Neural cell (in vitro differentiated cells): ENCODE measurements at regions not wholly inside any gene's neighbourhood (a gene's known extent, or its start where the extent isn't known, plus 50 kb on each side); places are given as distances from the start of the nearest gene placed in this dataset.

ENCODE experiments used
- EP300 ChIP-seq: fragments of 450-650 bp; conservative IDR thresholded peaks from 2 replicates; pipeline ENCODE4 v1.6.1; 2014; ENCODE audit warnings: antibody characterized with exemption, mild to moderate bottlenecking, moderate library complexity; ENCODE audit not compliant: poor library complexity, severe bottlenecking
- EZH2 ChIP-seq: fragments of 200-600, 300-800 bp; shearing (Covaris generic), sonication (generic); IDR thresholded peaks from 2 replicates; pipeline ENCODE4 v1.6.1; 2014; ENCODE audit warnings: antibody characterized with exemption, low read length, borderline replicate concordance, mild to moderate bottlenecking; ENCODE audit not compliant: insufficient read depth, poor library complexity, severe bottlenecking
- MXI1 ChIP-seq: fragments of 450-650 bp; conservative IDR thresholded peaks from 2 replicates; pipeline ENCODE4 v1.6.1; 2014; ENCODE audit warnings: antibody characterized with exemption, mild to moderate bottlenecking; ENCODE audit not compliant: poor library complexity, severe bottlenecking
- POLR2AphosphoS5 ChIP-seq: IDR thresholded peaks from 2 replicates; pipeline ENCODE4 v1.6.1; 2012
- RAD21 ChIP-seq: fragments of 450-650 bp; conservative IDR thresholded peaks from 2 replicates; pipeline ENCODE4 v1.6.1; 2014; ENCODE audit warnings: antibody characterized with exemption, mild to moderate bottlenecking, moderate library complexity
- SMC3 ChIP-seq: fragments of 450-650 bp; conservative IDR thresholded peaks from 2 replicates; pipeline ENCODE4 v1.6.1; 2014; ENCODE audit warnings: antibody characterized with exemption, mild to moderate bottlenecking, moderate library complexity; ENCODE audit not compliant: poor library complexity
- TF ChIP-seq, protein P1 (sequence below): fragments of 450-650 bp; IDR thresholded peaks from 2 replicates; pipeline ENCODE4 v1.5.1; 2014; ENCODE audit warnings: antibody characterized with exemption, mild to moderate bottlenecking, moderate library complexity; ENCODE audit not compliant: poor library complexity, severe bottlenecking
- TF ChIP-seq, protein P2 (sequence below): IDR thresholded peaks from 2 replicates; pipeline ENCODE4 v1.6.1; 2012; ENCODE audit warnings: borderline replicate concordance

GRCh38 chr20:48375804-48376203 lies 452.0 kb downstream of the PREX1 start:
- TF ChIP-seq, protein P1, sequence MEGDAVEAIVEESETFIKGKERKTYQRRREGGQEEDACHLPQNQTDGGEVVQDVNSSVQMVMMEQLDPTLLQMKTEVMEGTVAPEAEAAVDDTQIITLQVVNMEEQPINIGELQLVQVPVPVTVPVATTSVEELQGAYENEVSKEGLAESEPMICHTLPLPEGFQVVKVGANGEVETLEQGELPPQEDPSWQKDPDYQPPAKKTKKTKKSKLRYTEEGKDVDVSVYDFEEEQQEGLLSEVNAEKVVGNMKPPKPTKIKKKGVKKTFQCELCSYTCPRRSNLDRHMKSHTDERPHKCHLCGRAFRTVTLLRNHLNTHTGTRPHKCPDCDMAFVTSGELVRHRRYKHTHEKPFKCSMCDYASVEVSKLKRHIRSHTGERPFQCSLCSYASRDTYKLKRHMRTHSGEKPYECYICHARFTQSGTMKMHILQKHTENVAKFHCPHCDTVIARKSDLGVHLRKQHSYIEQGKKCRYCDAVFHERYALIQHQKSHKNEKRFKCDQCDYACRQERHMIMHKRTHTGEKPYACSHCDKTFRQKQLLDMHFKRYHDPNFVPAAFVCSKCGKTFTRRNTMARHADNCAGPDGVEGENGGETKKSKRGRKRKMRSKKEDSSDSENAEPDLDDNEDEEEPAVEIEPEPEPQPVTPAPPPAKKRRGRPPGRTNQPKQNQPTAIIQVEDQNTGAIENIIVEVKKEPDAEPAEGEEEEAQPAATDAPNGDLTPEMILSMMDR = no peak
- TF ChIP-seq EZH2 (no peak), EP300 (no peak), RAD21 (no peak), MXI1 (no peak), SMC3 (no peak), POLR2AphosphoS5 (no peak)
- TF ChIP-seq, protein P2, sequence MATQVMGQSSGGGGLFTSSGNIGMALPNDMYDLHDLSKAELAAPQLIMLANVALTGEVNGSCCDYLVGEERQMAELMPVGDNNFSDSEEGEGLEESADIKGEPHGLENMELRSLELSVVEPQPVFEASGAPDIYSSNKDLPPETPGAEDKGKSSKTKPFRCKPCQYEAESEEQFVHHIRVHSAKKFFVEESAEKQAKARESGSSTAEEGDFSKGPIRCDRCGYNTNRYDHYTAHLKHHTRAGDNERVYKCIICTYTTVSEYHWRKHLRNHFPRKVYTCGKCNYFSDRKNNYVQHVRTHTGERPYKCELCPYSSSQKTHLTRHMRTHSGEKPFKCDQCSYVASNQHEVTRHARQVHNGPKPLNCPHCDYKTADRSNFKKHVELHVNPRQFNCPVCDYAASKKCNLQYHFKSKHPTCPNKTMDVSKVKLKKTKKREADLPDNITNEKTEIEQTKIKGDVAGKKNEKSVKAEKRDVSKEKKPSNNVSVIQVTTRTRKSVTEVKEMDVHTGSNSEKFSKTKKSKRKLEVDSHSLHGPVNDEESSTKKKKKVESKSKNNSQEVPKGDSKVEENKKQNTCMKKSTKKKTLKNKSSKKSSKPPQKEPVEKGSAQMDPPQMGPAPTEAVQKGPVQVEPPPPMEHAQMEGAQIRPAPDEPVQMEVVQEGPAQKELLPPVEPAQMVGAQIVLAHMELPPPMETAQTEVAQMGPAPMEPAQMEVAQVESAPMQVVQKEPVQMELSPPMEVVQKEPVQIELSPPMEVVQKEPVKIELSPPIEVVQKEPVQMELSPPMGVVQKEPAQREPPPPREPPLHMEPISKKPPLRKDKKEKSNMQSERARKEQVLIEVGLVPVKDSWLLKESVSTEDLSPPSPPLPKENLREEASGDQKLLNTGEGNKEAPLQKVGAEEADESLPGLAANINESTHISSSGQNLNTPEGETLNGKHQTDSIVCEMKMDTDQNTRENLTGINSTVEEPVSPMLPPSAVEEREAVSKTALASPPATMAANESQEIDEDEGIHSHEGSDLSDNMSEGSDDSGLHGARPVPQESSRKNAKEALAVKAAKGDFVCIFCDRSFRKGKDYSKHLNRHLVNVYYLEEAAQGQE = no peak
